ENCODE measurements at regions not wholly inside any gene's neighbourhood (a gene's known extent, or its start where the extent isn't known, plus 50 kb on each side); places are given as distances from the start of the nearest gene placed in this dataset.

DNA sequence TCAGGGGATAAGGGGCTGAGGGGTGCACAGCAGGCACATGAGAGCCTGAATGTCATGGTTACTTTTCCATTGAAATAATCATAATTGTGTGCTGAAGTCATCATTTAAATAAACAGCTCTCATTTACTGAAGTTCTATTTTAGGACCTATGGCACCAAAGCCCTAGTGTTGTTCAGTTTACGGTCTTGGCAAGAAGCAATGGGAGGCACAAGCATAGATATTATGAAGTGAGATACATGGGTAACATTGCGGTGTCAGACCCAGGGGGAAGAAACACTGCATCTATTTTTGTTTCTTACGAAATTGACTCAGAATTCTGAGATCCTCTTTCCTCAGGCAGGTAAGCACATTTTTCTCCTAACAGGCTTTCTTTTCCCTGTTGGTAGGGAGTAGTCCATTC is 437.8 kb upstream of the PROX1 start:
- Histone ChIP-seq H3K9me3 (ENCODE audit: low read length) (no peaks in the 10 kb centered on the region), H3K4me1 (ENCODE audit: insufficient read depth, low read length) (no peaks in the 10 kb centered on the region), H3K9ac (ENCODE audit: low read length) (no peak overlapping the region), H3K27me3 (ENCODE audit: control insufficient read depth in 1 of 2, insufficient read depth in 2 of 2, low read length in 2 of 2) (no peaks in the 10 kb centered on the region), H3K36me3 (ENCODE audit: insufficient read depth, low read length) (no peaks in the 10 kb centered on the region), H3K4me3 (ENCODE audit: low read depth in 1 of 2, low read length in 2 of 2) (no peak overlapping the region), H3K27ac (ENCODE audit: low read depth, low read length) (no peak overlapping the region)

GRCh38 chr1:213550804-213551203 is 437.0 kb upstream of the PROX1 start:
- Histone ChIP-seq H3K27me3 (ENCODE audit: control insufficient read depth in 1 of 2, insufficient read depth in 2 of 2, low read length in 2 of 2) (no peaks in the 10 kb centered on the region), H3K36me3 (ENCODE audit: insufficient read depth, low read length) (no peaks in the 10 kb centered on the region), H3K4me1 (ENCODE audit: insufficient read depth, low read length) (no peaks in the 10 kb centered on the region), H3K27ac (ENCODE audit: low read depth, low read length) (no peak overlapping the region), H3K9me3 (ENCODE audit: low read length) (no peaks in the 10 kb centered on the region), H3K4me3 (ENCODE audit: low read depth in 1 of 2, low read length in 2 of 2) (no peak overlapping the region), H3K9ac (ENCODE audit: low read length) (no peak overlapping the region)

GRCh38 chr1:213552045-213552444 is 435.7 kb upstream of the PROX1 start:
- H3K9me3 ChIP-seq (ENCODE audit: low read length): no peaks in the 10 kb centered on the region
- H3K27ac ChIP-seq (ENCODE audit: low read depth, low read length): no peak overlapping the region
- H3K4me3 ChIP-seq (ENCODE audit: low read depth in 1 of 2, low read length in 2 of 2): no peak overlapping the region
- no peaks in the 10 kb centered on the region for H3K36me3 ChIP-seq (ENCODE audit: insufficient read depth, low read length)
- no peaks in the 10 kb centered on the region for H3K4me1 ChIP-seq (ENCODE audit: insufficient read depth, low read length)
- no peaks in the 10 kb centered on the region for H3K27me3 ChIP-seq (ENCODE audit: control insufficient read depth in 1 of 2, insufficient read depth in 2 of 2, low read length in 2 of 2)
- no peak overlapping the region for H3K9ac ChIP-seq (ENCODE audit: low read length)

DNA sequence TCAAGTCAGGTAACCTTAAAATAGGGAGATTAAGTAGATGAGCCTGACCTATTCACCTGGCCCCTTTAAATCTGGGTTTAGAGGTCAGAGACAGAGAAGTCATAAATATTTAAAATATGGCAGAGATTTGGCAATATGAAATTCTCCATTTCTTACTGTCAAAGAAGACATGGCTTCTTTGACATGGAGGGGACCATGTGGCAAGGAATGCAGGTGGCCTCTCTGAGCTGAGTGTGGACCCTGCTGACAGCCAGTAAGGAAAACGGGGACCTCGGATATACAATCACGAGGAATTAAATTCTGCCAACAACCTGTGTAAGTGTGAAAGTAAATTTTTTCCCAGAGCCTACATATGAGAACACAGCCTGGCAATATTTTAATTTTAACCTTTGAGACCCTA is 427.5 kb upstream of the PROX1 start:
- no peaks in the 10 kb centered on the region for H3K36me3 ChIP-seq (ENCODE audit: insufficient read depth, low read length)
- H3K27me3 ChIP-seq (ENCODE audit: control insufficient read depth in 1 of 2, insufficient read depth in 2 of 2, low read length in 2 of 2): no peaks in the 10 kb centered on the region
- no peak overlapping the region for H3K27ac ChIP-seq (ENCODE audit: low read depth, low read length)
- no peaks in the 10 kb centered on the region for H3K9me3 ChIP-seq (ENCODE audit: low read length)
- no peak overlapping the region for H3K4me3 ChIP-seq (ENCODE audit: low read depth in 1 of 2, low read length in 2 of 2)
- no peaks in the 10 kb centered on the region for H3K4me1 ChIP-seq (ENCODE audit: insufficient read depth, low read length)
- no peak overlapping the region for H3K9ac ChIP-seq (ENCODE audit: low read length)

DNA sequence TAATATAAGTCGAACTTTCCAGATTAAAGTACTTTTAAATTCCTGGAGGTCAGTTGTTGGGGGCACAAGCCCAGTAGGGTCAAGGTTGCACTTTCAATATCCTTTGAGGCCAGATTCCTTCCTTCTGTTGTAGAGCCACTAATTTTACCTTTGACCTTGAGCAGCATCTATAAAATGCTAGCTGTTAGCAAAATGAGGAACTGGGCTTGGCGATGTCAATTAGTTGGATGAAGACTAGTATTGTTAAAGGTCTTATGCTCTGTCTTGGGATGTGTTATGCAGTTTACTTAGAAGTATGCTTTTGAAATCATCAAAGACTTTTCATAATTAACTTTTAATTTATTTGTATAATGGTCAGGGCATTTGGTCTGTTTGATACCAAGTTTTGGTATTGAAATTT is 425.9 kb upstream of the PROX1 start:
- H3K27ac ChIP-seq (ENCODE audit: low read depth, low read length): no peak overlapping the region
- H3K27me3 ChIP-seq (ENCODE audit: control insufficient read depth in 1 of 2, insufficient read depth in 2 of 2, low read length in 2 of 2): no peaks in the 10 kb centered on the region
- no peak overlapping the region for H3K9ac ChIP-seq (ENCODE audit: low read length)
- H3K4me3 ChIP-seq (ENCODE audit: low read depth in 1 of 2, low read length in 2 of 2): no peak overlapping the region
- no peaks in the 10 kb centered on the region for H3K9me3 ChIP-seq (ENCODE audit: low read length)
- H3K4me1 ChIP-seq (ENCODE audit: insufficient read depth, low read length): no peaks in the 10 kb centered on the region
- H3K36me3 ChIP-seq (ENCODE audit: insufficient read depth, low read length): no peaks in the 10 kb centered on the region

- no peaks in the 10 kb centered on the region for H3K9me3 ChIP-seq (ENCODE audit: low read length)
- H3K27ac ChIP-seq (ENCODE audit: low read depth, low read length): no peak overlapping the region
- H3K36me3 ChIP-seq (ENCODE audit: insufficient read depth, low read length): no peaks in the 10 kb centered on the region
- no peak overlapping the region for H3K4me3 ChIP-seq (ENCODE audit: low read depth in 1 of 2, low read length in 2 of 2)
- H3K27me3 ChIP-seq (ENCODE audit: control insufficient read depth in 1 of 2, insufficient read depth in 2 of 2, low read length in 2 of 2): no peaks in the 10 kb centered on the region
- no peak overlapping the region for H3K9ac ChIP-seq (ENCODE audit: low read length)
- H3K4me1 ChIP-seq (ENCODE audit: insufficient read depth, low read length): no peaks in the 10 kb centered on the region
These were observed 423.5 kb upstream of the PROX1 start for GRCh38 chr1:213564215-213564659.

DNA sequence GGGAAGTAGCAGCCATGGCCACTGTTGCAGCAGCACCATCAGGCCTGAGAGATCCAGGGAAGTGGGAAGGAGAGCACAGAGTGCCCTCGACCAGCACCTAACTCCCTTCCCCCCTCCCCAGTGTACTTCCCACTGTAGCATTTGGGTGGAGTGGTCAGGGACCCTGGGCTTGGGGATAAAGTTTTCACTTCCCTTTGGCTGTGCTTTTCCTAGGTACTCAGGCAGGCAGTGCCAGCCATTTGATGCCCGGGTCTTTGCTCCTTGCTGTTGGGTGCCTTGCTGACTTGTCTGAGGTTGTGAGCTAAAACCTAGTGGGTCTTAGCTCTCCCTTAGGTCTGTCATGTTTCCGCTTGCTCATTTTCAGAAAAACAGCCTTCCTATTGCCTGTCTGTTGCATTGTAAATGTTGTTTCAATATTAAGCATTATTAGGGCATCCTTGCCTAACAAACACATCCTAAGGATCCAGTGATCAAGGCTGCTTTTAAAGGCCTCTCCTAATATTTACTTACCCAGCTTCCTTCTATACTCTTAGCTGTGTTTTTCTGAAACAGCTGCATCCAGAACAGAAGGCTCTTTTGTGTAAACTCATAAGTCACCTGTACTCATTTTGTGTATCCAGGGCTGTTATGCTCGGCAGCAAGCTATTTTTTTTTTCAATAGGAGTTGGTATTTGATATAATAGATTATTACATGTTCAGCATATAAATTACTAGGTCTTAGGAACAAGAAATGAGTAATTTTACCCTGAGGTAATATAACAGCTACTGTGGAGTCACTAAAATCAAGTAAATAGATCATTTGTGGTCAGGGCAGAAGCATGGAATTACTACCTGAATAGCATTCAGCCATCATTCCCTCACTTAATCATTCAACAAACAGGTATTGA is 418.6 kb upstream of the PROX1 start:
- Histone ChIP-seq H3K27ac (ENCODE audit: low read depth, low read length) (no peak overlapping the region), H3K4me1 (ENCODE audit: insufficient read depth, low read length) (no peaks in the 10 kb centered on the region), H3K36me3 (ENCODE audit: insufficient read depth, low read length) (no peaks in the 10 kb centered on the region), H3K27me3 (ENCODE audit: control insufficient read depth in 1 of 2, insufficient read depth in 2 of 2, low read length in 2 of 2) (no peaks in the 10 kb centered on the region), H3K4me3 (ENCODE audit: low read depth in 1 of 2, low read length in 2 of 2) (no peak overlapping the region), H3K9ac (ENCODE audit: low read length) (no peak overlapping the region), H3K9me3 (ENCODE audit: low read length) (no peaks in the 10 kb centered on the region)

- Histone ChIP-seq H3K4me3 (ENCODE audit: low read depth in 1 of 2, low read length in 2 of 2) (no peak overlapping the region), H3K27me3 (ENCODE audit: control insufficient read depth in 1 of 2, insufficient read depth in 2 of 2, low read length in 2 of 2) (no peaks in the 10 kb centered on the region), H3K27ac (ENCODE audit: low read depth, low read length) (no peak overlapping the region), H3K9me3 (ENCODE audit: low read length) (no peaks in the 10 kb centered on the region), H3K4me1 (ENCODE audit: insufficient read depth, low read length) (no peaks in the 10 kb centered on the region), H3K36me3 (ENCODE audit: insufficient read depth, low read length) (no peaks in the 10 kb centered on the region), H3K9ac (ENCODE audit: low read length) (no peak overlapping the region)
These were observed 418.0 kb upstream of the PROX1 start for GRCh38 chr1:213569816-213570150.

DNA sequence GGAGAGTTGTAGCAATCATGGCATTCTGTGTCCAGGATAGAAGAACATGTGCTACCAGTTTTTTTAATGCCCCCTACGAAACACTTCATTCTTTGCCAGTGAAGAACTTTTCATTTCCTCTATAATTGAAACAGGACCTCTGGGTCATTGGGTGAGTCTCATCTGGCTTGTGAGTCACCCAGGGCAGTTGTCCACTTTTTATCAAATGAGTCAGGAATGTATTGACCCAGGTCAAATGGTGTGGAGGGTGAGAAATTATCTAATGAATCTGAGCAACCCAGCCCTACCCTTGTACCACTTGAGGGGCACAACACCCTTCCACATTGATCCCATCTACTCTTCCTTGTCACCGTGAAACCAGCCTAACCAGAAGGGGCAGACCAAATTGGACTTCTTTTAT is 417.3 kb upstream of the PROX1 start:
- Histone ChIP-seq H3K36me3 (ENCODE audit: insufficient read depth, low read length) (no peaks in the 10 kb centered on the region), H3K4me3 (ENCODE audit: low read depth in 1 of 2, low read length in 2 of 2) (no peak overlapping the region), H3K9me3 (ENCODE audit: low read length) (no peaks in the 10 kb centered on the region), H3K27ac (ENCODE audit: low read depth, low read length) (no peak overlapping the region), H3K9ac (ENCODE audit: low read length) (no peak overlapping the region), H3K27me3 (ENCODE audit: control insufficient read depth in 1 of 2, insufficient read depth in 2 of 2, low read length in 2 of 2) (no peaks in the 10 kb centered on the region), H3K4me1 (ENCODE audit: insufficient read depth, low read length) (no peaks in the 10 kb centered on the region)

DNA sequence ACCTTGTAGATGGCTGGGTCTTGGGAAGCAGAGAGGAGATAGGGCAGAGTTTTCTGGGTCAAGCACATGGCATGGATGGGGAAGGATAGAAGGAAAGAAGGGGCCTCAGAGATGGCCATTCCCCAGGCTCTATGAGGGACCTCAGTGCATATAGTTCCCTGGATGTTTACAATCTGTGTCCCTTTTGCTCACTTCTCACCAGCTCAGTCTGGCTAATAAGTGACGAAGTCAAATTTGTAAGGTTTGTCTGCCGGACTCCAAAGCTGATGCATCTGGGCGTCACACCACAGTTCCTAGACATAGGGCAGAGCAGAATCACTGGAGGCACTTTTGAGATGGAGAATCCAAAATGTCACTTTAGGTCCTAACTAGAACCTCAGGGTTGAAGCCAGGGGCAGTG is 416.4 kb upstream of the PROX1 start:
- no peaks in the 10 kb centered on the region for H3K9me3 ChIP-seq (ENCODE audit: low read length)
- no peaks in the 10 kb centered on the region for H3K4me1 ChIP-seq (ENCODE audit: insufficient read depth, low read length)
- H3K4me3 ChIP-seq (ENCODE audit: low read depth in 1 of 2, low read length in 2 of 2): no peak overlapping the region
- H3K9ac ChIP-seq (ENCODE audit: low read length): no peak overlapping the region
- H3K27me3 ChIP-seq (ENCODE audit: control insufficient read depth in 1 of 2, insufficient read depth in 2 of 2, low read length in 2 of 2): no peaks in the 10 kb centered on the region
- no peaks in the 10 kb centered on the region for H3K36me3 ChIP-seq (ENCODE audit: insufficient read depth, low read length)
- H3K27ac ChIP-seq (ENCODE audit: low read depth, low read length): no peak overlapping the region

GRCh38 chr1:213571843-213572242 is 415.9 kb upstream of the PROX1 start:
- no peaks in the 10 kb centered on the region for H3K9me3 ChIP-seq (ENCODE audit: low read length)
- H3K9ac ChIP-seq (ENCODE audit: low read length): no peak overlapping the region
- no peaks in the 10 kb centered on the region for H3K36me3 ChIP-seq (ENCODE audit: insufficient read depth, low read length)
- H3K4me3 ChIP-seq (ENCODE audit: low read depth in 1 of 2, low read length in 2 of 2): no peak overlapping the region
- H3K4me1 ChIP-seq (ENCODE audit: insufficient read depth, low read length): no peaks in the 10 kb centered on the region
- H3K27ac ChIP-seq (ENCODE audit: low read depth, low read length): no peak overlapping the region
- H3K27me3 ChIP-seq (ENCODE audit: control insufficient read depth in 1 of 2, insufficient read depth in 2 of 2, low read length in 2 of 2): no peaks in the 10 kb centered on the region

Measured in muscle layer of colon (tissue), 2 donors.